ENCODE measurements at regions not wholly inside any gene's neighbourhood (a gene's known extent, or its start where the extent isn't known, plus 50 kb on each side); places are given as distances from the start of the nearest gene placed in this dataset.

- TF ChIP-seq CTCF (conservative IDR thresholded peaks at IDR 0.05; ENCODE audit: low read length) (no peak), EZH2phosphoT487 (IDR thresholded peaks at IDR 0.05; ENCODE audit: borderline replicate concordance, low read depth, low read length) (no peak)
Observed at GRCh38 chr5:79893976-79894375, 97.1 kb downstream of the MTX3 start.

All from OCI-LY7 (cell line).